ENCODE measurements at regions not wholly inside any gene's neighbourhood (a gene's known extent, or its start where the extent isn't known, plus 50 kb on each side); places are given as distances from the start of the nearest gene placed in this dataset.
"Not testable (repeated sequence)": the region's sequence is repeated elsewhere in the genome, so short reads cannot be mapped to it uniquely, and the experiment has no call there.

DNA sequence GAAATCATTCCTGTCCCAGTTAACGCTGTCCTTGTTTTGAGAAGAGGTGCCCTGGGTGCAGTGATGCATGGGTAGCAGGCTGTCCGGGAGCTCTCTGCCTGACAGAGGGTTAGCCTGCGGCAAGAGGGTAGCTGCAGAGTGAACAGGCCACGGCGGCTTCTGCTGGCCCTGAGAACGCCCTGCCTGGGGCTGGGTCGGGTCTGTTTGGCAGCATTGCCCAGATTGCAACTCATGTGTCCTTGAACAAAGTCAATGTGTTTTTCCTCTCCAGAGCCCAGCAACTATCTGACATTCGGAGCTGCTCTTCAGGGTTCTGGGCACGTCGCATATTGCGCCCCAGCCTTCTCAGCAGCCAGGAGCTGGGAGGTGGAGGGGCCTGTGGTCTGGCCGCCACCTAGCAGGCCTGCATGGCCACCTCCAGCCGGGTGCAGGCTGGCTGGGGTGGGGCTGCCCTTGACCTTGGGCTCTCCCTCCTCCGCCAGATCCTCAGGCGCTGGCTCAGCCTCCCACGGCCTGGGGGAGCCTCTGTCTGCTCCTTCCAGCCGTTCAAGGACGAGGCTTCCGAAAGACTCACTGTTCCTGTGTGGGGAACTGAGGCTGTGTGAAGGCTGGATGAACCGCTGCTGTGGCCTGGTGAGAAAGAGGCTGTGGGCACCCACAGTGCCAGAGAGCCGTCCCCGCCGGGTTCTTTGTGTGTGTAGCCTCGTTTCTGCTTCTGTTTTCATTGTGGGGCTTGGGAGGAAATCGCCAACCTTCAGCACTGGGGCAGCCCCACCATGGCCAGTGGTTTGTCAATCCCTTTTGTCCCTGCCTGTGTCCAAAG, 146.7 kb downstream of the NPIPB11 start:
- not testable (repeated sequence) for H3K4me3 Mint-ChIP-seq; H3K36me3 Mint-ChIP-seq (ENCODE audit: insufficient read depth); H3K27ac Mint-ChIP-seq (ENCODE audit: low read depth); DNase-seq (ENCODE audit: low spot score in 2 of 2); H3K27me3 Mint-ChIP-seq; H3K9me3 Mint-ChIP-seq; ATAC-seq (replicated peaks; ENCODE audit: extremely low read depth, poor library complexity, severe bottlenecking)
- H3K4me1 Mint-ChIP-seq, result peaks cover 11% of the 10 kb centered on the region

DNA sequence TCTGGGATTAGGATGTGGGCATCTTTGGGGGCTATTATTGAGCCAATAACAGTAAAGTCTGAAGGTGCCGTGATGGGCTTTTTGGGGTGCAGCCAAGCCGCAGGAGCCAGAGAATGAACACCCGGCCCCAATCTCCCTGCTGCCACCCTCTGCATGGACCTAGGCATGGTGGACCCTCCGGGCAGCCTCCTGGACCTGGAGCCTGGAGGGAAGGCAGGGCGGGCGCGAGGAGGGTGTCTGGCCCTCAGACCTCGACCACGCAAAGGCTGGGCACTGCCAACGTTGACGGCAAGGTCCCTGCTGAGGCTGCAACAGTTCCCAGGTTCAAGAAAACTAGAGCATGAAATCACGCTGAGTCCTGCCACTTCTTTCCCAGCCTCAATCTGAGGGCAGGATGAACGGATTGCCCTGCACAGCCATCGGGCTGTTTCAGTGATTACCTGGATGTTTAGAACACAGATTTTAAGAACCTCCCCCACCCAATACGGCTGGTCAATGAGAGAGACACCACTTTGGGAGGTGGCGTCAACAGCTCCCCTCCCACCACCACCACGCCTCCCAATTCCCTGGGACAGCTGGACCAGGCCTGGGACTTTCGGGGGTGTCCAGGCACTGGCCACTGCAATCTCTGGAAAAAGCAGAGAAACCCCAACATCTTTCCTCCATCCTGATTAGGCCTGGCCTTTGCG, 147.4 kb downstream of the NPIPB11 start:
- not testable (repeated sequence) for ATAC-seq (replicated peaks; ENCODE audit: extremely low read depth, poor library complexity, severe bottlenecking)

DNA sequence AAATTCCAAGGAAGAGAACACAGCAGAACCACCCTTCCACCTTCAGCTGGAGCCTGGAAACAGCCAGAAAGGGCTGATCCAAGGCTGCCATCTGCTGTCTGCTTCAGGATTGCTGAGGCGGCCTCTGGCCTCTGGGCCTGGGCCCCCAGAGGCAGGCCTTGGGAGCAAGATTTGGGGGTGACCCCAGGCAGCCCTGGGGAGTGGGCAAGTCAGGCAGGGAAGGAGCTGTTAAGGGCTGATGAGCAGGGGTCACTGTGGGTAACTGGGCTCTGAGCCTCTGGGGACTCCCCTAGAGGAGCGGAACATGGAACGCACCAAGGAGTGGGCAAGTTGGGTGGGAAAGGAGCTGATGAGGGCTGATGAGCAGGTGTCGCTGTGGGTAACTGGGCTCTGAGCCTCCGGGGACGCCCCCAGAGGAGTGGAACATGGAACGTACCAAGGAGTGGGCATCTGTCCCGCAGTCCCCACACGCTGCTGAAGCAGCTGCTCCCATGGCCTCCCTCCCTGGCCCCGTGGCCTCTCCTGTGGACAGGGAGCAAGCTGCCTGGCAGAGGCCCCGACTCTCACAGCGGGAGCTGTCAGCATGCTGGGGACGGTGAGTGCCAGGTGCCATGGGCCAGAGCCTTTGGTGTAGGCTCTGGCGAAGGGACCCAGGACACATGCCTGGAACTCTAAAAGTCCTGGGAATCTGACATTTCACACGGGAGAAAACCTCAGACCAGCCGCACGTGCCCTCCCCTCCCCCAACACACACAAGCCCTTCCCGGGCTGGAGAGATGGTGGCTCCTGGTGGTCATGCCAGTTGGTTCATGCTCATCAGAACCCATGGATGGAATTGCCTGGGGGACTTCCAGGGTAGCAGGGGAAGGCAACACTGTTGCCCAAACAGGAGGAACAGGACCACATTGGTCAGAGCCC, 148.8 kb downstream of the NPIPB11 start:
- not testable (repeated sequence) for ATAC-seq (replicated peaks; ENCODE audit: extremely low read depth, poor library complexity, severe bottlenecking)

More for the DNA sequence above, 147.4 kb downstream of the NPIPB11 start:
- not testable (repeated sequence) for H3K36me3 Mint-ChIP-seq (ENCODE audit: insufficient read depth); DNase-seq (ENCODE audit: low spot score in 2 of 2); H3K4me1 Mint-ChIP-seq; H3K27me3 Mint-ChIP-seq; H3K4me3 Mint-ChIP-seq; H3K27ac Mint-ChIP-seq (ENCODE audit: low read depth); H3K9me3 Mint-ChIP-seq

DNA sequence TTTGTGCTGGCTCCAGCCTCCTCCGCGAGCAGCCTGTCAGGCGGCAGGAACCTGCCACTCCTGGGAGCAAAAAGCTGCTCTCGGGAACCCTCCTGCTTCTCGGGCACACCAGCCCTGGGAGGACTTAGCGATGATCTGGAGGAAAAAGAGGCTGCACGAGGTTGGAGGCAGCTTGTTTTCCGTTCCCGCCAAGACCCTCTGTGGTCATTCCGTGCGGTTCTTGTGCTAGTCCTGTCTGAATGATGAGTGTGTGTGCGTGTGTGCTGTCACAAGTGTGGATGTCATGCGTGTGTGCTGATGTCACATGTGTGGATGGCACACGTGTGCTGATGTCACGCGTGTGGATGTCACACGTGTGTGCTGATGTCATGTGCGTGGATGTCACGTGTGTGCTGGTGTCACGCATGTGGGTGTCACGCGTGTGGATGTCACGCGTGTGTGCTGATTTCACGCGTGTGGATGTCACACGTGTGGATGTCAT, 150.0 kb downstream of the NPIPB11 start:
- H3K4me3 Mint-ChIP-seq, result no peak overlapping the region
- DNase-seq (ENCODE audit: low spot score in 2 of 2) (no peak), ATAC-seq (replicated peaks; ENCODE audit: extremely low read depth, poor library complexity, severe bottlenecking) (no peak)
- no peak overlapping the region for H3K27ac Mint-ChIP-seq (ENCODE audit: low read depth)
- peaks cover 5% of the 10 kb centered on the region for H3K4me1 Mint-ChIP-seq
- no peaks in the 10 kb centered on the region for H3K9me3 Mint-ChIP-seq
- H3K27me3 Mint-ChIP-seq, result no peaks in the 10 kb centered on the region
- peaks cover 7% of the 10 kb centered on the region for H3K36me3 Mint-ChIP-seq (ENCODE audit: insufficient read depth)

More for the DNA sequence above, 148.8 kb downstream of the NPIPB11 start:
- H3K27me3 Mint-ChIP-seq; H3K36me3 Mint-ChIP-seq (ENCODE audit: insufficient read depth); DNase-seq (ENCODE audit: low spot score in 2 of 2); H3K27ac Mint-ChIP-seq (ENCODE audit: low read depth); H3K9me3 Mint-ChIP-seq; H3K4me1 Mint-ChIP-seq; H3K4me3 Mint-ChIP-seq: not testable (repeated sequence)

DNA sequence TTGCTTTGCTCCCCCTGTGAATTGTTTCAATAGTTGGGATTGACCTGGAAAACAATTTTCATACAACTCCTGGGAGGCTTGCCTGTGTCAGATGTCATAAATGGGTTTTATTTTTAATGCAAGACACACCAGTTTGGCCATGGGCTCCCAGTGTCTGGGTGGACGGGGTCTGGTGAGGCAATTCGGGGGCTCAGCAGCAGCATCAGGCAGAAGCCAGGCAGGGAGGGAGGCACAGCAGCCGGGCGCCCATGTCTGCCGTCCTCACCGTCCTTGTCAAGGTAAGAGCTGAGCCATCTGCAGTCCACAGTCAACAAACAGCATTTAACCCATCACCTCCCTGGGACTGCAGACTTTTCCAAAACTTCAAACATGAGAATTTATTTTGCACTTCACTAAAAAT, 150.6 kb downstream of the NPIPB11 start:
- ATAC-seq (replicated peaks; ENCODE audit: extremely low read depth, poor library complexity, severe bottlenecking); H3K27me3 Mint-ChIP-seq; H3K36me3 Mint-ChIP-seq (ENCODE audit: insufficient read depth); H3K4me1 Mint-ChIP-seq; H3K9me3 Mint-ChIP-seq; H3K4me3 Mint-ChIP-seq; DNase-seq (ENCODE audit: low spot score in 2 of 2): not testable (repeated sequence)
- H3K27ac Mint-ChIP-seq (ENCODE audit: low read depth), result peak overlapping the region; percentile 29

DNA sequence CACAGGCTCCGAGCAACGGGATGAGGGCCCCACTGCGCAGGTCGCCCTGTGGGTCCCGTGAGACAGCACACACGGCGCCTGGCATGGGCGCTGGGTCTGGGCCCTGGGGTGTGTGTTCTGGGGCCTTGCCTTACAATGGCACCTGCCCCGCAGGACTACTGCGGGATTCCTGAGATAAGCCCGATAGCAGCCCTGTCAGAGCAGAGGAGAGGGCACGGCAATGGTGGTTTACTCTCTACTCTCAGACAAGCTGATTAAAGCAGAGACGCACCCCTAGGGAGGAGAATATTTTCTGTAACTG, 151.1 kb downstream of the NPIPB11 start:
- not testable (repeated sequence) for H3K4me1 Mint-ChIP-seq; H3K4me3 Mint-ChIP-seq; H3K36me3 Mint-ChIP-seq (ENCODE audit: insufficient read depth); DNase-seq (ENCODE audit: low spot score in 2 of 2); H3K27me3 Mint-ChIP-seq; ATAC-seq (replicated peaks; ENCODE audit: extremely low read depth, poor library complexity, severe bottlenecking); H3K9me3 Mint-ChIP-seq; H3K27ac Mint-ChIP-seq (ENCODE audit: low read depth)

DNA sequence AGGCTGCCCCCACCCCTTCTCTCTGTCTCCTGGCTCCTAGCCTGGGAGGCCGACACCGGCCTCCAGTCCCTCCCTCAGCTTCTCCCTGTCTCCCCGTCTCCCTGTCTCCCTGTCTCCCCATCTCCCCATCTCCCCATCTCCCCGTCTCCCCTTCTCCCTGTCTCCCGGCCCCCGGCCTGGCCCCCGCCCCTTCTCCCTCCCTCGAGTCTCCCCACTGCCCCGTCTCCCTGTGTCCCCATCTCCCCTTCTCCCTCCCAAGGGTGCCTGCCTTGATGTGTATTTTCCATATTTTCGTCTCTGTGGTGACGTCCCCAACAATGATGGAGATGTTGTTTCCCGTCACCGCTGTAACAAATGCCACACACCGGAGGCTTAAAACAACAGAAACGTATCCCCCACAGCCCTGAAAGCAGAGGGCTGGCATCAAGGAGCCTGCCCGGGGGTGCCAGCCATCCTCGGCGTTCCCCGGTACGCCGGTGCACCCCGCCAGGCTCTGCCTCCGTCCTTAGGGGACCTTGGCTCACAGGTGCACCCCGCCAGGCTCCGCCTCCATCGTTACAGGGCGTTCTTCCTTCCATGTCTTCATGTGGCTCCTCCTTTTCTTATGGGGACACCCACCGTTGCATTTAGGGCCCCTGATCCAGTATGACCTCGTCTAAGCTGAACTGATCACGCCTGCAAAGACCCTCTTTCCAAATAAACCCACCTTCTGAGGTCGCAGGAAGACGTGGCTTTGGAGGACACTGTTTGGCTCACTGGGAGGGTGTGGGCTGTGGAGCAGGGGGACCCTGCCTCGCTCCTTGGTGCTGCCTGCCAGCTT, 151.6 kb downstream of the NPIPB11 start:
- Mint-ChIP-seq H3K9me3 (no peaks in the 10 kb centered on the region), H3K4me1 (peaks cover 5% of the 10 kb centered on the region), H3K36me3 (ENCODE audit: insufficient read depth) (peaks cover 7% of the 10 kb centered on the region), H3K27ac (ENCODE audit: low read depth) (no peak overlapping the region), H3K27me3 (no peaks in the 10 kb centered on the region), H3K4me3 (no peak overlapping the region)
- ATAC-seq (replicated peaks; ENCODE audit: extremely low read depth, poor library complexity, severe bottlenecking) (no peak), DNase-seq (ENCODE audit: low spot score in 2 of 2) (no peak)

DNA sequence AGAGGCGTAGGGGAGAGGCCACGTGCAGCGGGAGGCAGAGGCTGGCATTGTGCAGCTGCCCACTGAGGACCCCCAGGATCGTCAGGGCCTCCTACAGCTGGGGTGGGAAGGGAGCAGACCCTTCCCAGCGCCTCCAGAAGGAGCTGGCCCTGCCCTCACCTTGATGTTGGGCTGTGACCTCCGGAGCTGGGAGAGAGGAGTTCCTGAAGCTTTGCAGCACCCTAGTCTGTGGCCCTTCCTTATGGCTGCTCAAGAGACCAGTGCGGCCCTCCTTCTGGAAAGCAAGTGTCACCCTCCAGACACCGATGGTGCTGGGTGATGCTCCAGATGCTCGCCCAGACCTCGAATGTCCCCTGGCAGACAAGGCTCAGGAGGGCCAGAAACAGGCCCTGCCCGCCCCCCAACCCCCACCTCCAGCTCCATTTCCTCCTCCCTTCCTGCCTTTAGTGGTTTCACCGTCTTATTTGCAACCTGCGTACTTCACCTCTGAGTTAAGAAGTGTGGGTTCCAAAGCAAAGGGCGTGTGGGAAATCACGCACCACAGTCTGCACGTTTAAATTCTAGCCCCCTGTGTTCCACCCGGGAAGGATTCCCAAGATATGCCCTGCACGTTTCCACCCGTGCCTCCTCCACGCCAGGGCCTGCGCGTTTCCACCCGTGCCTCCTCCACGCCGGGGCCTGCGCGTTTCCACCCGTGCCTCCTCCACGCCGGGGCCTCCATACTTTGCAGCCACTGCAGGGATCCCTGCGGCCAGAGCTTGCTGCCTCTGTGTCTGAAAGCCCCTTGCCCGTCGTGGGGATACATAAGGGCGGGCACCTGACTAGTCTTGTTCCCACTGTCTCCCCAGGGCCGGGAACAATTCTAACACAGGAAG, 152.6 kb downstream of the NPIPB11 start:
- H3K27me3 Mint-ChIP-seq; H3K36me3 Mint-ChIP-seq (ENCODE audit: insufficient read depth); DNase-seq (ENCODE audit: low spot score in 2 of 2); H3K27ac Mint-ChIP-seq (ENCODE audit: low read depth); H3K4me3 Mint-ChIP-seq; ATAC-seq (replicated peaks; ENCODE audit: extremely low read depth, poor library complexity, severe bottlenecking); H3K9me3 Mint-ChIP-seq: not testable (repeated sequence)
- H3K4me1 Mint-ChIP-seq, result peaks cover 12% of the 10 kb centered on the region

DNA sequence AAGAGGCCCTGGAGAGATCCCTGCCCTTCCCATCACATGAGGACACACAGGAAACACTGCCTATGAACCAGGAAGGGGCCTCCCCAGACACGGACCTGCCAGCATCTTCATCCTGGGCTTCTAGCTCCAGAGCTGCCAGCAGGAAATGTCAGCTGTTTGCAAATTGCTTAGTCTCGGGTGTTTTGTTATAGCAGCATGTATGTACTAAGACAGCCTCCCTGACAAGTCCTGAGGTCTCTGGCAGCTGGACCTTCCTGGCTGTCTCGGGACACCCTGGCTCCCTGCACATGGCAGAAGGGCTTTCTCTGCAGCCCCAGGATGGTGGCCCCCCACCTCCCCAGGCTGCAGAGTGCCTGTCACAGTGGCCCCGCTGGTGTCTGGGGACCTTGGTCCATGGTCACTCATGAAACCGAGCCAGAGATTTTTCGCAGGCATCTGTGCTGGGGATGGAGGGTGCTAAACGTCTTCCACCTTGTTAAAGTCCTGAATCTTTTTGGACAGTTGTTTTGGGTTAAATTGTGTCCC, 153.4 kb downstream of the NPIPB11 start:
- not testable (repeated sequence) for DNase-seq (ENCODE audit: low spot score in 2 of 2); H3K27ac Mint-ChIP-seq (ENCODE audit: low read depth); H3K27me3 Mint-ChIP-seq; ATAC-seq (replicated peaks; ENCODE audit: extremely low read depth, poor library complexity, severe bottlenecking); H3K4me3 Mint-ChIP-seq; H3K9me3 Mint-ChIP-seq; H3K36me3 Mint-ChIP-seq (ENCODE audit: insufficient read depth)
- H3K4me1 Mint-ChIP-seq, result peaks cover 21% of the 10 kb centered on the region

DNA sequence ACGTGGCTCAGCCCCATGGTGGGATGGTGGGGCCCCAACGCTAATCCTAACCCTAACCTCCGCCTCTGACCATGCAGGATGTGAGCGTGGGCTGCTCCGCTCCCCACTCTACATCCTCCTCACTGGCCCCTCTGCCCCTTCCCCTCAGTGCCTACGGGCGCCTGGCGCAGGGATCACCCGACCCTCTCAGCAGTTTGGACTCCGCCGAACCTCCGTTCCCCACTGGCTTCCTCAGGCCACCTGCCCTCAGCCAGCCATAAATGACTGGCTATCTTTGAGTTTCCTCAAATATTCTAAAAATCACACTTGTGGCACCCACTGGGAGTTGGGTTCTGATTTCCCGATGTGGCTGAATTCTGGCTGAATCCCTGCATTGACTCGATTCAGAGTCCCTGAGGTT, 154.2 kb downstream of the NPIPB11 start:
- H3K4me1 Mint-ChIP-seq, result peaks cover 29% of the 10 kb centered on the region
- H3K27ac Mint-ChIP-seq (ENCODE audit: low read depth); ATAC-seq (replicated peaks; ENCODE audit: extremely low read depth, poor library complexity, severe bottlenecking); H3K4me3 Mint-ChIP-seq; H3K27me3 Mint-ChIP-seq; DNase-seq (ENCODE audit: low spot score in 2 of 2); H3K9me3 Mint-ChIP-seq; H3K36me3 Mint-ChIP-seq (ENCODE audit: insufficient read depth): not testable (repeated sequence)

DNA sequence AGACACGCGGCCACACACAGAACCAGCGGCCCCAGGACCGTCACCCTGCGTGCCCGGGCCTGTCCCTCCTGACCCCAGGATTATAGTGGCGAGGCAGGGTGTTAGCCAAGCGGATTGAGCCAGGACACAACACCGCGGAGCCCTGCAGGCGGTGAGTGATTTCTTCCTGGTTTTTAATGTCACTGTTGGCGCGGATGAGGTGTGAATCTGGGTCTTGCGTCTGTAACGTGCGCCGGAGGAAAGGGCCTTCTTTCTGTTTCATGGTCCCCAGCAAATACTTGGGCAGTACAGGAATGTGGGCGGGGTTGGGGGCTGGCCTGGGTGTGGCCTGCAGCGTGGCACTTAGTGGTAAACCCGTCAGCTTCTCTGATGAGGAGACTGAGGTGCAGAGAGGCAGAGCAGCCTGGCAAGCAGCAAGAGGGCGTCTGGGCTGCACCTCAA, 154.9 kb downstream of the NPIPB11 start:
- H3K4me3 Mint-ChIP-seq; H3K27ac Mint-ChIP-seq (ENCODE audit: low read depth); ATAC-seq (replicated peaks; ENCODE audit: extremely low read depth, poor library complexity, severe bottlenecking); H3K36me3 Mint-ChIP-seq (ENCODE audit: insufficient read depth); H3K9me3 Mint-ChIP-seq; H3K27me3 Mint-ChIP-seq; DNase-seq (ENCODE audit: low spot score in 2 of 2): not testable (repeated sequence)
- H3K4me1 Mint-ChIP-seq, result peaks cover 35% of the 10 kb centered on the region
